ENCODE measurements at regions not wholly inside any gene's neighbourhood (a gene's known extent, or its start where the extent isn't known, plus 50 kb on each side); places are given as distances from the start of the nearest gene placed in this dataset.

DNA sequence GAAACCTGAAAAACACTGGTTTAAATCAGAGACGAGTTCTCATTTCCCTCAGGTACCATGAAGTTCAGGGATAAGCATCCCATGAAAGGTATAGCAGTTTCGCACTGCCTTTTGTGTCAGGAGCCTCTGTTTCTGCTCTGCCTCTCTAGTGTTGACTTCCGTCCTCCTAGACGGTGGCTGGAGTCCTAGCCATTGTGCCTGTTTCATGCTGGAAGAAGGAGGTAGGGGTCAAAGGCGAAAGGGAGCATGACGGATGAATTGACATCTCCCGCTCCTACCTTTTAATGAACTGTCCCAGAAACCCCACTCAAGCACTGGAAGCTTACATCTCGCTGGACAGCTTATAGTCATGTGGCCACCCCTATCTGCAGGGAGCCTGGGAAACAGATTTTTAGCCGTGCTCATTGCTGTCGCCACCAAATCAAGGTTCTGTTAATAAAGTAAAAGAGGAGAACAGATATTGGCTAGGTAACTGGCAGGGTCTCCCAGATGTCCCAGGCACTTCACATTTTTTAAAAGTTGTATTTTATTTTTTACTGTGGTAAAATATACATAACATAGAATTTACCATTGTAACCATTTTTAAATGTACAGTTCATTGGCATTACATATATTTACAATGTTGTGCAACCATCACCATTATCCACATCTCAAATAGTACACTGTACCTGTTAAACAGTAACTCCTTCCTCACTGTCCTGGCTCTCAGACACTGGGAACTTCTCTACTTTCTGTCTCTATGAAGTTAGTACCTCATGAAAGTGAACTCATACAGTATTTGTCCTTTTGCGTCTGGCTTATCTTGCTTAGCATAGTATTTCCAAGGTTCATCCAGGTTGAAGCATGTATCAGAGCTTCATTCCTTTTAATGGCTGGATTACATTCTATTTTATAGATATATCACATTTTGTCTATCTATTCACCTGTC lies 55.0 kb upstream of the CTLA4 start (continued):
- TF ChIP-seq, protein P1, sequence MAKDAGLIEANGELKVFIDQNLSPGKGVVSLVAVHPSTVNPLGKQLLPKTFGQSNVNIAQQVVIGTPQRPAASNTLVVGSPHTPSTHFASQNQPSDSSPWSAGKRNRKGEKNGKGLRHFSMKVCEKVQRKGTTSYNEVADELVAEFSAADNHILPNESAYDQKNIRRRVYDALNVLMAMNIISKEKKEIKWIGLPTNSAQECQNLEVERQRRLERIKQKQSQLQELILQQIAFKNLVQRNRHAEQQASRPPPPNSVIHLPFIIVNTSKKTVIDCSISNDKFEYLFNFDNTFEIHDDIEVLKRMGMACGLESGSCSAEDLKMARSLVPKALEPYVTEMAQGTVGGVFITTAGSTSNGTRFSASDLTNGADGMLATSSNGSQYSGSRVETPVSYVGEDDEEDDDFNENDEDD (CRISPR knock-in tag; IDR thresholded peaks at IDR 0.05; ENCODE audit: borderline replicate concordance) = no peak
- no peak for TF ChIP-seq AKNA (CRISPR knock-in tag; IDR thresholded peaks at IDR 0.05; ENCODE audit: borderline replicate concordance)
- no peak for TF ChIP-seq ETV6 (CRISPR knock-in tag; conservative IDR thresholded peaks at IDR 0.05)
- no peak for TF ChIP-seq ZNF235 (CRISPR knock-in tag; IDR thresholded peaks at IDR 0.05; ENCODE audit: borderline replicate concordance)
- TF ChIP-seq ZBTB4 (CRISPR knock-in tag; IDR thresholded peaks at IDR 0.05; ENCODE audit: borderline replicate concordance) = 0 out of 2 replicates have a peak, but pooled peaks have one; percentile 92
- TF ChIP-seq ZNF496 (CRISPR knock-in tag; IDR thresholded peaks at IDR 0.05; ENCODE audit: insufficient replicate concordance) = no peak
- no peak for TF ChIP-seq ZNF547 (CRISPR knock-in tag; IDR thresholded peaks at IDR 0.05)
- no peak for TF ChIP-seq ZFP82 (CRISPR knock-in tag; IDR thresholded peaks at IDR 0.05; ENCODE audit: borderline replicate concordance)
- TF ChIP-seq ZNF563 (CRISPR knock-in tag; IDR thresholded peaks at IDR 0.05) = no peak
- TF ChIP-seq CAMTA2 (CRISPR knock-in tag; IDR thresholded peaks at IDR 0.05; ENCODE audit: borderline replicate concordance) = no peak
- TF ChIP-seq ZNF615 (CRISPR knock-in tag; IDR thresholded peaks at IDR 0.05; ENCODE audit: borderline replicate concordance) = no peak
- TF ChIP-seq FOXA3 (CRISPR knock-in tag; IDR thresholded peaks at IDR 0.05) = peak; percentile 91
- TF ChIP-seq ZNF451 (CRISPR knock-in tag; IDR thresholded peaks at IDR 0.05) = no peak
- TF ChIP-seq POGZ (CRISPR knock-in tag; IDR thresholded peaks at IDR 0.05) = peak; percentile 59; the same call in 1 of the 2 replicates
- no peak for TF ChIP-seq AFF4 (CRISPR knock-in tag; IDR thresholded peaks at IDR 0.05)

Data from HepG2 (cell line).